Endothelial cell of umbilical vein (primary cell): ENCODE measurements at regions not wholly inside any gene's neighbourhood (a gene's known extent, or its start where the extent isn't known, plus 50 kb on each side); places are given as distances from the start of the nearest gene placed in this dataset.

Experiments used
- CTCF ChIP-seq, 2 donors: IDR thresholded peaks; 1 replicate in 1 of 2; 2 replicates in 1 of 2; pipeline ENCODE4 v1.5.1; 2011; ENCODE audit warnings: low read length in 2 of 2, mild to moderate bottlenecking in 2 of 2, moderate library complexity in 2 of 2, control low read depth in 1 of 2, inconsistent platforms in 1 of 2, low read depth in 1 of 2; ENCODE audit not compliant: insufficient read depth in 1 of 2; ENCODE audit errors: extremely low read depth in 1 of 2
- EZH2 ChIP-seq: IDR thresholded peaks from 2 replicates; pipeline ENCODE4 v1.6.1; 2012; ENCODE audit warnings: borderline replicate concordance, low read depth, mild to moderate bottlenecking, moderate library complexity, low read length, inconsistent platforms; ENCODE audit not compliant: severe bottlenecking
- FOS ChIP-seq: IDR thresholded peaks from 2 replicates; pipeline ENCODE4 v1.6.1; 2011; ENCODE audit warnings: mild to moderate bottlenecking, low read length, moderate library complexity, borderline replicate concordance; ENCODE audit not compliant: insufficient read depth
- GATA2 ChIP-seq: IDR thresholded peaks from 2 replicates; pipeline ENCODE4 v1.7.0; 2011; ENCODE audit warnings: low read depth, mild to moderate bottlenecking, moderate library complexity, mixed read lengths, low read length; ENCODE audit not compliant: insufficient read length, insufficient read depth
- JUN ChIP-seq: IDR thresholded peaks from 2 replicates; pipeline ENCODE4 v1.6.1; 2011; ENCODE audit warnings: borderline replicate concordance, low read depth; ENCODE audit not compliant: insufficient read length, insufficient read depth
- MAX ChIP-seq: IDR thresholded peaks from 2 replicates; pipeline ENCODE4 v1.6.1; 2011; ENCODE audit not compliant: insufficient read depth, insufficient read length
- MYC ChIP-seq: IDR thresholded peaks from one replicate; pipeline ENCODE4 v1.6.1; 2011; ENCODE audit warnings: mild to moderate bottlenecking, low read depth, low read length
- POLR2A ChIP-seq: IDR thresholded peaks from 2 replicates; pipeline ENCODE4 v1.6.1; 2012; ENCODE audit warnings: low read depth, mild to moderate bottlenecking, control low read depth, low read length
- POLR2AphosphoS5 ChIP-seq: IDR thresholded peaks from 2 replicates; pipeline ENCODE4 v1.6.1; 2012; ENCODE audit warnings: low read depth, mild to moderate bottlenecking, control low read depth, low read length, moderate library complexity; ENCODE audit not compliant: insufficient read depth

GRCh38 chr17:62193249-62193648 lies 128.2 kb upstream of the MED13 start:
- no peak for TF ChIP-seq POLR2AphosphoS5
- TF ChIP-seq CTCF (IDR thresholded peaks at IDR 0.05; ENCODE audit: extremely low read depth in 1 of 2, insufficient read depth in 1 of 2, low read depth in 1 of 2, low read length in 2 of 2), result no peak
- no peak for TF ChIP-seq MAX
- TF ChIP-seq POLR2A, result no peak
- TF ChIP-seq EZH2, result no peak
- no peak for TF ChIP-seq FOS
- no peak for TF ChIP-seq GATA2
- no peak for TF ChIP-seq JUN
- no peak for TF ChIP-seq MYC
